Lower leg skin (tissue), 3 donors: ENCODE measurements at regions not wholly inside any gene's neighbourhood (a gene's known extent, or its start where the extent isn't known, plus 50 kb on each side); places are given as distances from the start of the nearest gene placed in this dataset.

Source experiments
- CTCF ChIP-seq, 3 donors: fragments of 450-650 bp; IDR thresholded peaks; one replicate each; pipeline ENCODE4 v1.5.1; 2016; ENCODE audit warnings: antibody characterized with exemption in 3 of 3, mild to moderate bottlenecking in 3 of 3, moderate library complexity in 2 of 3
- POLR2A ChIP-seq, 2 donors: fragments of 450-650 bp; IDR thresholded peaks; one replicate each; pipeline ENCODE4 v1.6.1; 2016 to 2017; ENCODE audit warnings: antibody characterized with exemption in 2 of 2, mild to moderate bottlenecking in 1 of 2, moderate library complexity in 1 of 2

GRCh38 chr6:43877036-43877435 lies 107.0 kb downstream of the VEGFA start:
- no peak for TF ChIP-seq CTCF (IDR thresholded peaks at IDR 0.05)
- no peak for TF ChIP-seq POLR2A (IDR thresholded peaks at IDR 0.05)
